ENCODE measurements at regions not wholly inside any gene's neighbourhood (a gene's known extent, or its start where the extent isn't known, plus 50 kb on each side); places are given as distances from the start of the nearest gene placed in this dataset.
A peak's percentile ranks its signal among the peaks of the same experiment; 100 is the strongest.

- no peaks in the 10 kb centered on the region for H3K79me2 ChIP-seq (ENCODE audit: control insufficient read depth, insufficient read depth, low read length)
- no peak overlapping the region for H2AFZ ChIP-seq (ENCODE audit: low read depth, low read length)
- in situ Hi-C loops (cut with MboI) (no loop called here), intact Hi-C loops (cut with micrococcal nuclease) (no loop called here)
- no peak overlapping the region for H3K4me3 ChIP-seq
- WGBS (ENCODE audit: insufficient coverage, low coverage, missing lambda C conversion rate), result 9% methylated on average over 14 of the region's 17 CpGs
- H3K4me2 ChIP-seq (ENCODE audit: insufficient read depth, low read length), result no peak overlapping the region
- H3K9ac ChIP-seq (ENCODE audit: insufficient read depth in 1 of 2, low read depth in 2 of 2, low read length in 2 of 2), result no peak overlapping the region
- no peaks in the 10 kb centered on the region for H3K9me1 ChIP-seq (ENCODE audit: control insufficient read depth, insufficient read depth, low read length)
- BruUV-seq (replicated peaks), result no TSS peak
- no peaks in the 10 kb centered on the region for H3K36me3 ChIP-seq (ENCODE audit: control insufficient read depth, insufficient read depth, low read length)
- ChIA-PET POLR2A (no interaction called here), CTCF (ENCODE audit: low intra/inter-chr PET ratio) (no interaction called here)
- DNase-seq (ENCODE audit: extremely low read depth in 1 of 4, low spot score in 3 of 4), result peak in 2 of 4 experiments; percentile 30 to 32
- no peak for FAIRE-seq
- H3K4me1 ChIP-seq (replicated peaks in 1 of 2; ENCODE audit: control insufficient read depth in 2 of 2, insufficient read depth in 2 of 2, low read length in 2 of 2), result peaks cover 0 to 7% of the 10 kb centered on the region in 2 experiments; a peak in 1 of 5 replicates
- ATAC-seq, result no peak
- H3K27ac ChIP-seq (ENCODE audit: extremely low read depth, low read depth, low read length), result no peak overlapping the region
- H4K20me1 ChIP-seq (replicated peaks; ENCODE audit: control insufficient read depth, insufficient read depth, low read length), result no peaks in the 10 kb centered on the region
- H3K27me3 ChIP-seq (ENCODE audit: control insufficient read depth in 2 of 2, insufficient read depth in 2 of 2, low read length in 2 of 2), result peaks cover 13 to 90% of the 10 kb centered on the region in 2 experiments
- H3K9me3 ChIP-seq (replicated peaks; ENCODE audit: control insufficient read depth, insufficient read depth, low read depth, low read length), result no peaks in the 10 kb centered on the region
- TF ChIP-seq ZBTB12 (CRISPR knock-in tag; IDR thresholded peaks at IDR 0.05) (no peak), SRSF3 (IDR thresholded peaks at IDR 0.05; ENCODE audit: insufficient read depth, low read length) (no peak), ZNF253 (CRISPR knock-in tag; conservative IDR thresholded peaks at IDR 0.05) (no peak), ZNF354B (CRISPR knock-in tag; IDR thresholded peaks at IDR 0.05) (no peak), ARID3B (CRISPR knock-in tag; IDR thresholded peaks at IDR 0.05; ENCODE audit: borderline replicate concordance) (no peak), SMARCB1 (IDR thresholded peaks at IDR 0.05; ENCODE audit: insufficient read length, low read depth) (no peak), HNRNPUL1 (IDR thresholded peaks at IDR 0.05; ENCODE audit: low read length) (no peak), FOXM1 (IDR thresholded peaks at IDR 0.05; ENCODE audit: low read depth) (no peak), FOXM1 (CRISPR knock-in tag; IDR thresholded peaks at IDR 0.05; ENCODE audit: low read depth) (no peak), ZNF696 (CRISPR knock-in tag; conservative IDR thresholded peaks at IDR 0.05) (no peak), MAFG (tag; conservative IDR thresholded peaks at IDR 0.05) (0 out of 2 replicates have a peak, but pooled peaks have one; percentile 27), HNRNPL (IDR thresholded peaks at IDR 0.05; ENCODE audit: low read depth, low read length) (no peak), IRF9 (tag; IDR thresholded peaks at IDR 0.05) (no peak), NFE2 (IDR thresholded peaks at IDR 0.05; ENCODE audit: low read depth) (peak; percentile 57; the same call in 1 of the 2 replicates), POLR2AphosphoS5 (IDR thresholded peaks at IDR 0.05; ENCODE audit: control insufficient read depth, insufficient read depth, low read depth, low read length) (no peak), CBX3 (IDR thresholded peaks at IDR 0.05; ENCODE audit: borderline replicate concordance in 1 of 2, low read length in 2 of 2) (no peak), BRCA1 (IDR thresholded peaks at IDR 0.05) (no peak), BRCA1 (CRISPR knock-in tag; IDR thresholded peaks at IDR 0.05) (no peak), ZNF512 (tag; IDR thresholded peaks at IDR 0.05) (no peak)
These were observed 57.8 kb upstream of the HS6ST1 start for GRCh38 chr2:128376241-128377041.
